ENCODE measurements at regions not wholly inside any gene's neighbourhood (a gene's known extent, or its start where the extent isn't known, plus 50 kb on each side); places are given as distances from the start of the nearest gene placed in this dataset.
"Not testable (repeated sequence)": the region's sequence is repeated elsewhere in the genome, so short reads cannot be mapped to it uniquely, and the experiment has no call there.

DNA sequence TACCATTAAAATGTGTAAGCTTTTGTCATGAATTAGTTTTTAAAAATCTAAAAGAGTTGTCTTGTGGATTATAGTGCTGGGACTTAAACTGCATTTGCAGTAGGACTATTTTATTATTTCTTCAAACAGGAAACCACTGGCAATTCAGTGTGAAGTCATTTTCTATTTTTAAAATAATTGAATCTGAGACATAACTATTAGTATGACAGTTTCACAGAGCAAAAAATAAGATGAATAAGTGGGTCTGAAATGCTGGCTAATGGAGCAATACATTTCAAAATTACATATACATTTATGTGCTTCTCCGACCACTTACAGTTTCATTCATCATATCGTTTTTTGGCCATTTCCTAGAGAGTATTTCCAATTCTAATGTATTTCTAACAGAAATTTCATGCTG, 75.3 kb upstream of the RAPGEF2 start:
- no peaks in the 10 kb centered on the region for H3K36me3 ChIP-seq (ENCODE audit: control insufficient read depth in 2 of 2, extremely low read depth in 1 of 2, insufficient read depth in 2 of 2, low read length in 2 of 2)
- H3K4me3 ChIP-seq (replicated peaks in 1 of 3; ENCODE audit: insufficient read depth in 1 of 3, low read depth in 1 of 3, low read length in 3 of 3), result no peak overlapping the region
- H3K79me2 ChIP-seq (ENCODE audit: control insufficient read depth, insufficient read depth, low read length), result no peaks in the 10 kb centered on the region
- H4K20me1 ChIP-seq (replicated peaks; ENCODE audit: control insufficient read depth, extremely low read depth, insufficient read depth, low read length), result no peaks in the 10 kb centered on the region
- TF ChIP-seq GATA2 (IDR thresholded peaks at IDR 0.05; ENCODE audit: insufficient read depth, insufficient read length, low read depth, low read length) (no peak), JUN (IDR thresholded peaks at IDR 0.05; ENCODE audit: borderline replicate concordance, insufficient read depth, insufficient read length, low read depth) (peak; percentile 59), EZH2 (IDR thresholded peaks at IDR 0.05; ENCODE audit: borderline replicate concordance, low read depth, low read length, severe bottlenecking) (no peak), MYC (IDR thresholded peaks at IDR 0.05; ENCODE audit: low read depth, low read length) (no peak), FOS (IDR thresholded peaks at IDR 0.05; ENCODE audit: borderline replicate concordance, insufficient read depth, low read length) (no peak), POLR2A (IDR thresholded peaks at IDR 0.05; ENCODE audit: low read depth, low read length) (no peak)
- H3K9me1 ChIP-seq (replicated peaks; ENCODE audit: control insufficient read depth, extremely low read depth, insufficient read depth, low read length), result no peaks in the 10 kb centered on the region
- H3K9ac ChIP-seq (replicated peaks; ENCODE audit: extremely low read depth, insufficient read depth, low read length), result peak overlapping the region; percentile 16
- no TSS peak for BruUV-seq (replicated peaks)
- intact Hi-C loops (cut with micrococcal nuclease), result loop anchor here (5.0 kb wide), 1 partner anchor 150 kb away; no protein-coding TSS in a partner anchor
- POLR2A ChIA-PET, result no interaction called here
- H3K27ac ChIP-seq (ENCODE audit: insufficient read depth, low read depth, low read length), result peak overlapping the region; percentile 45
- dilution Hi-C loops (cut with MboI; ENCODE audit: extremely low pct_ligation_motif_present, low sequenced_read_pairs), result no loop called here
- H2AFZ ChIP-seq (ENCODE audit: low read depth, low read length), result no peak overlapping the region
- CTCF ChIA-PET, result interaction anchor here (1.4 to 2.0 kb wide), 4 partner anchors 11 to 171 kb away, joined by 3 to 7 read pairs (median 4); no protein-coding TSS in a partner anchor
- no peaks in the 10 kb centered on the region for H3K9me3 ChIP-seq (replicated peaks; ENCODE audit: control insufficient read depth, insufficient read depth, low read length)
- FAIRE-seq, result peak; percentile 15
- no peaks in the 10 kb centered on the region for H3K27me3 ChIP-seq (ENCODE audit: control insufficient read depth in 2 of 2, insufficient read depth in 2 of 2, low read length in 2 of 2)
- H3K4me1 ChIP-seq (ENCODE audit: control insufficient read depth, extremely low read depth, insufficient read depth, low read length), result peaks cover 24% of the 10 kb centered on the region
- DNase-seq (ENCODE audit: low read depth, low spot score), result peak; percentile 73
- peak overlapping the region; percentile 55 for H3K4me2 ChIP-seq (ENCODE audit: insufficient read depth, low read length)

DNA sequence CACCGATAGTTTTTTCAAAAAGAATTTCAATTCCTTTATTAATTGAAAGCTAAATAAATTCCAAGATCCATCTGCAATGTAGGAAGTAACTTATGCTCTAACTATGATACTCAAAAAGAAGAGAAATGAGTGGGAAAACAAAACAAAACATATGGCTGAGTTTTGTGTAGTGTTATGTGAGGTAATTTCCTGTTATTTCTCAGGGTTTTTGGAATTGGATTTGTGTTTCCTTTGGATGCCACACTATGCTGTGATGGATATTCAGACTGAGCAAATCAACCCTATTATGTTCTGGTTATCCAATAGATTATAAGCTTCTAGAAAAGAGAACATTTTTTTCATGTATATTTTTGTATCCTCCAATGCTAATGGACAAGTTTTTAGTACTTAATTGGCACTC, 73.4 kb upstream of the RAPGEF2 start:
- CTCF ChIA-PET, result interaction anchor here (1.0 kb wide), 1 partner anchor 173 kb away, joined by 3 read pairs; no protein-coding TSS in a partner anchor
- Histone ChIP-seq H3K4me2 (ENCODE audit: insufficient read depth, low read length) (peak overlapping the region; percentile 58), H3K27me3 (ENCODE audit: control insufficient read depth in 2 of 2, insufficient read depth in 2 of 2, low read length in 2 of 2) (no peaks in the 10 kb centered on the region), H2AFZ (ENCODE audit: low read depth, low read length) (no peak overlapping the region), H3K9me1 (replicated peaks; ENCODE audit: control insufficient read depth, extremely low read depth, insufficient read depth, low read length) (no peaks in the 10 kb centered on the region), H3K79me2 (ENCODE audit: control insufficient read depth, insufficient read depth, low read length) (no peaks in the 10 kb centered on the region), H4K20me1 (replicated peaks; ENCODE audit: control insufficient read depth, extremely low read depth, insufficient read depth, low read length) (no peaks in the 10 kb centered on the region), H3K27ac (ENCODE audit: insufficient read depth, low read depth, low read length) (peak overlapping the region; percentile 37), H3K9ac (replicated peaks; ENCODE audit: extremely low read depth, insufficient read depth, low read length) (peak overlapping the region; percentile 23), H3K4me1 (ENCODE audit: control insufficient read depth, extremely low read depth, insufficient read depth, low read length) (peaks cover 24% of the 10 kb centered on the region), H3K36me3 (ENCODE audit: control insufficient read depth in 2 of 2, extremely low read depth in 1 of 2, insufficient read depth in 2 of 2, low read length in 2 of 2) (no peaks in the 10 kb centered on the region), H3K9me3 (replicated peaks; ENCODE audit: control insufficient read depth, insufficient read depth, low read length) (no peaks in the 10 kb centered on the region), H3K4me3 (replicated peaks in 1 of 3; ENCODE audit: insufficient read depth in 1 of 3, low read depth in 1 of 3, low read length in 3 of 3) (no peak overlapping the region)
- peak; percentile 77 for DNase-seq (ENCODE audit: low read depth, low spot score)
- TF ChIP-seq JUN (IDR thresholded peaks at IDR 0.05; ENCODE audit: borderline replicate concordance, insufficient read depth, insufficient read length, low read depth) (peak; percentile 38), MAX (IDR thresholded peaks at IDR 0.05; ENCODE audit: insufficient read depth, insufficient read length) (no peak)
- dilution Hi-C loops (cut with MboI; ENCODE audit: extremely low pct_ligation_motif_present, low sequenced_read_pairs) (no loop called here), intact Hi-C loops (cut with micrococcal nuclease) (loop anchor here (1.0 to 5.0 kb wide), 3 partner anchors 19 to 148 kb away; no protein-coding TSS in a partner anchor)
- POLR2A ChIA-PET, result no interaction called here
- BruUV-seq (replicated peaks), result no TSS peak
- peak; percentile 67 for FAIRE-seq

DNA sequence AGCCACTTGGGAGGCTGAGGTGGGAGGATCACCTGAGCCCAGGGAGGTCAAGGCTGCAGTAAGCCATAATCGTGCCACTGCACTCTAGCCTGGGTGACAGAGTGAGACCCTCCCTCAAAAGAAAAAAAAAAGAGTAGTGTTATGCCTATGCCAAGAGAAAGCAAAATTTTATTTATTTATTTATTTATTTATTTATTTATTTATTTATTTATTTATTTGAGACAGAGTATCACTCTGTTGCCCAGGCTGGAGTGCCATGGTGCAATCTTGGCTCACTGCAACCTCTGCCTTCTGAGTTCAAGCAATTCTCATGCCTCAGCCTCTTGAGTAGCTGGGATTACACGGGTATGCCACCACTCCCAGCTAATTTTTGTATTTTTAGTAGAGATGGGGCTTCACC, 72.6 kb upstream of the RAPGEF2 start:
- BruUV-seq (replicated peaks); H3K27me3 ChIP-seq (ENCODE audit: control insufficient read depth in 2 of 2, insufficient read depth in 2 of 2, low read length in 2 of 2); H3K9me3 ChIP-seq (replicated peaks; ENCODE audit: control insufficient read depth, insufficient read depth, low read length); H3K79me2 ChIP-seq (ENCODE audit: control insufficient read depth, insufficient read depth, low read length); POLR2A ChIA-PET; H2AFZ ChIP-seq (ENCODE audit: low read depth, low read length); H4K20me1 ChIP-seq (replicated peaks; ENCODE audit: control insufficient read depth, extremely low read depth, insufficient read depth, low read length); H3K9me1 ChIP-seq (replicated peaks; ENCODE audit: control insufficient read depth, extremely low read depth, insufficient read depth, low read length); FAIRE-seq; DNase-seq (ENCODE audit: low read depth, low spot score); intact Hi-C loops (cut with micrococcal nuclease); dilution Hi-C loops (cut with MboI; ENCODE audit: extremely low pct_ligation_motif_present, low sequenced_read_pairs); H3K9ac ChIP-seq (replicated peaks; ENCODE audit: extremely low read depth, insufficient read depth, low read length); H3K36me3 ChIP-seq (ENCODE audit: control insufficient read depth in 2 of 2, extremely low read depth in 1 of 2, insufficient read depth in 2 of 2, low read length in 2 of 2); H3K4me2 ChIP-seq (ENCODE audit: insufficient read depth, low read length); H3K4me3 ChIP-seq (replicated peaks in 1 of 3; ENCODE audit: insufficient read depth in 1 of 3, low read depth in 1 of 3, low read length in 3 of 3); H3K27ac ChIP-seq (ENCODE audit: insufficient read depth, low read depth, low read length): not testable (repeated sequence)
- H3K4me1 ChIP-seq (ENCODE audit: control insufficient read depth, extremely low read depth, insufficient read depth, low read length), result peaks cover 24% of the 10 kb centered on the region
- CTCF ChIA-PET, result interaction anchor here (4.5 kb wide), 1 partner anchor 14 kb away, joined by 15 read pairs; no protein-coding TSS in a partner anchor
